MG63 (cell line): ENCODE measurements at regions not wholly inside any gene's neighbourhood (a gene's known extent, or its start where the extent isn't known, plus 50 kb on each side); places are given as distances from the start of the nearest gene placed in this dataset.

Source experiments
- DNase-seq: peaks from one replicate; pipeline ENCODE4 v3.0.0-alpha.2; 2020
- H3K27me3 ChIP-seq: fragments of 250-450 bp; sonication (Bioruptor Pico); 2 replicates; pipeline ENCODE4 v1.5.1; 2020; ENCODE audit warnings: mild to moderate bottlenecking, moderate library complexity
- H3K36me3 ChIP-seq: fragments of 250-450 bp; sonication (Bioruptor Pico); 2 replicates; pipeline ENCODE4 v1.5.1; 2020; ENCODE audit warnings: mild to moderate bottlenecking, moderate library complexity
- H3K4me3 ChIP-seq: fragments of 250-450 bp; sonication (Bioruptor Pico); 2 replicates; pipeline ENCODE4 v1.5.1; 2020; ENCODE audit warnings: mild to moderate bottlenecking, moderate library complexity
- H3K9me3 ChIP-seq: fragments of 250-450 bp; sonication (Bioruptor Pico); 2 replicates; pipeline ENCODE4 v1.5.1; 2020; ENCODE audit warnings: mild to moderate bottlenecking, moderate library complexity

- Histone ChIP-seq H3K27me3 (no peaks in the 10 kb centered on the region), H3K36me3 (no peaks in the 10 kb centered on the region), H3K9me3 (no peaks in the 10 kb centered on the region), H3K4me3 (no peak overlapping the region)
- DNase-seq: no peak
Observed at GRCh38 chr2:42856891-42857632, 64.7 kb upstream of the HAAO start.

- no peaks in the 10 kb centered on the region for H3K9me3 ChIP-seq
- no peak for DNase-seq
- no peak overlapping the region for H3K4me3 ChIP-seq
- H3K27me3 ChIP-seq: no peaks in the 10 kb centered on the region
- no peaks in the 10 kb centered on the region for H3K36me3 ChIP-seq
Observed at GRCh38 chr2:42856106-42856860, 63.9 kb upstream of the HAAO start.

- no peak for DNase-seq
- H3K4me3 ChIP-seq: no peak overlapping the region
- H3K9me3 ChIP-seq: no peaks in the 10 kb centered on the region
- no peaks in the 10 kb centered on the region for H3K36me3 ChIP-seq
- H3K27me3 ChIP-seq: no peaks in the 10 kb centered on the region
Observed at GRCh38 chr2:42855221-42855970, 63.0 kb upstream of the HAAO start.

GRCh38 chr2:42854207-42854818 lies 61.9 kb upstream of the HAAO start:
- H3K27me3 ChIP-seq: no peaks in the 10 kb centered on the region
- DNase-seq: peak; percentile 90
- H3K4me3 ChIP-seq: no peak overlapping the region
- no peaks in the 10 kb centered on the region for H3K36me3 ChIP-seq
- no peaks in the 10 kb centered on the region for H3K9me3 ChIP-seq

- no peaks in the 10 kb centered on the region for H3K27me3 ChIP-seq
- H3K4me3 ChIP-seq: no peak overlapping the region
- H3K36me3 ChIP-seq: no peaks in the 10 kb centered on the region
- no peaks in the 10 kb centered on the region for H3K9me3 ChIP-seq
- DNase-seq: no peak
Observed at GRCh38 chr2:42853549-42854206, 61.3 kb upstream of the HAAO start.

- no peak for DNase-seq
- Histone ChIP-seq H3K9me3 (no peaks in the 10 kb centered on the region), H3K36me3 (no peaks in the 10 kb centered on the region), H3K27me3 (no peaks in the 10 kb centered on the region), H3K4me3 (no peak overlapping the region)
Observed at GRCh38 chr2:42852798-42853197, 60.4 kb upstream of the HAAO start.

GRCh38 chr2:42851740-42852250 lies 59.4 kb upstream of the HAAO start:
- Histone ChIP-seq H3K36me3 (no peaks in the 10 kb centered on the region), H3K4me3 (no peak overlapping the region), H3K9me3 (no peaks in the 10 kb centered on the region), H3K27me3 (no peaks in the 10 kb centered on the region)
- no peak for DNase-seq

- no peaks in the 10 kb centered on the region for H3K27me3 ChIP-seq
Observed at GRCh38 chr2:42851186-42851585, 58.8 kb upstream of the HAAO start.

GRCh38 chr2:42850016-42850805 lies 57.8 kb upstream of the HAAO start:
- DNase-seq: no peak
- Histone ChIP-seq H3K27me3 (no peaks in the 10 kb centered on the region), H3K4me3 (no peak overlapping the region), H3K9me3 (no peaks in the 10 kb centered on the region), H3K36me3 (no peaks in the 10 kb centered on the region)

More at GRCh38 chr2:42851186-42851585, 58.8 kb upstream of the HAAO start:
- no peak for DNase-seq
- Histone ChIP-seq H3K9me3 (no peaks in the 10 kb centered on the region), H3K36me3 (no peaks in the 10 kb centered on the region), H3K4me3 (no peak overlapping the region)

- DNase-seq: no peak
- Histone ChIP-seq H3K9me3 (no peaks in the 10 kb centered on the region), H3K4me3 (no peak overlapping the region), H3K36me3 (no peaks in the 10 kb centered on the region), H3K27me3 (no peaks in the 10 kb centered on the region)
Observed at GRCh38 chr2:42849311-42849710, 56.9 kb upstream of the HAAO start.

- no peak overlapping the region for H3K4me3 ChIP-seq
- no peak for DNase-seq
- H3K27me3 ChIP-seq: no peaks in the 10 kb centered on the region
- no peaks in the 10 kb centered on the region for H3K9me3 ChIP-seq
- no peaks in the 10 kb centered on the region for H3K36me3 ChIP-seq
Observed at GRCh38 chr2:42848726-42849290, 56.4 kb upstream of the HAAO start.

- Histone ChIP-seq H3K4me3 (no peak overlapping the region), H3K27me3 (no peaks in the 10 kb centered on the region), H3K36me3 (no peaks in the 10 kb centered on the region), H3K9me3 (no peaks in the 10 kb centered on the region)
- peak; percentile 71 for DNase-seq
Observed at GRCh38 chr2:42848265-42848664, 55.9 kb upstream of the HAAO start.

GRCh38 chr2:42847596-42848151 lies 55.3 kb upstream of the HAAO start:
- Histone ChIP-seq H3K27me3 (no peaks in the 10 kb centered on the region), H3K9me3 (no peaks in the 10 kb centered on the region), H3K4me3 (no peak overlapping the region), H3K36me3 (no peaks in the 10 kb centered on the region)
- DNase-seq: no peak

- H3K36me3 ChIP-seq: no peaks in the 10 kb centered on the region
- H3K4me3 ChIP-seq: no peak overlapping the region
- no peak for DNase-seq
- no peaks in the 10 kb centered on the region for H3K27me3 ChIP-seq
- no peaks in the 10 kb centered on the region for H3K9me3 ChIP-seq
Observed at GRCh38 chr2:42846932-42847595, 54.7 kb upstream of the HAAO start.

GRCh38 chr2:42846026-42846425 lies 53.6 kb upstream of the HAAO start:
- Histone ChIP-seq H3K4me3 (no peak overlapping the region), H3K9me3 (no peaks in the 10 kb centered on the region), H3K27me3 (no peaks in the 10 kb centered on the region), H3K36me3 (no peaks in the 10 kb centered on the region)
- DNase-seq: no peak
